ENCODE measurements at regions not wholly inside any gene's neighbourhood (a gene's known extent, or its start where the extent isn't known, plus 50 kb on each side); places are given as distances from the start of the nearest gene placed in this dataset.

- TF ChIP-seq CTCF (IDR thresholded peaks at IDR 0.05) (no peak), POLR2A (IDR thresholded peaks at IDR 0.05) (no peak)
Measured at GRCh38 chr2:128632501-128632800, 313.8 kb upstream of the HS6ST1 start.

All from right lobe of liver (tissue), 4 donors.